Loucy (cell line): ENCODE measurements at regions not wholly inside any gene's neighbourhood (a gene's known extent, or its start where the extent isn't known, plus 50 kb on each side); places are given as distances from the start of the nearest gene placed in this dataset.

Source experiments
- CTCF ChIP-seq: fragments of 200-600 bp; sonication (generic); conservative IDR thresholded peaks from 2 replicates; pipeline ENCODE4 v1.5.1; 2014; ENCODE audit warnings: mild to moderate bottlenecking, antibody characterized with exemption, low read length
- EZH2phosphoT487 ChIP-seq: fragments of 200-600 bp; IDR thresholded peaks from 2 replicates; pipeline ENCODE4 v1.6.1; 2018; ENCODE audit warnings: antibody characterized with exemption, mild to moderate bottlenecking, moderate library complexity, borderline replicate concordance

DNA sequence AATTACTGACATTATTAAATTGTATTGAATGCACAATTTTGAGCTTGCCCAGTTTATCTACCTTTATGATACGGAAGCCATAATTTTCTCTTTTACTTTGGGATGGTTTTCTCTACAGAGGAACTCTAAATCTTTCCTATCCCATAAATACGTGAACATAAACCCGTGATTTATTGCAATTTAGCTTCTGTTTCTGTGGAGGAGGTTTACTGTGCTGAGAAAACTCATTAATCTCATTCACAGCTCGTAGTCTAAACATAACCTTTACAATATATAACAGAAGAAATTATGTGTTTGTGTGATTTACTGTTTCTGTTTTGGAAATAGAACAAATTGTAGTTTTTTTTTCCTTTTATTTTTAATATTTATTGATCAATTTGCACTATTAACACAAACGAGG, 207.1 kb upstream of the PCDH9 start:
- TF ChIP-seq CTCF (no peak), EZH2phosphoT487 (no peak)
